ENCODE measurements at regions not wholly inside any gene's neighbourhood (a gene's known extent, or its start where the extent isn't known, plus 50 kb on each side); places are given as distances from the start of the nearest gene placed in this dataset.

DNA sequence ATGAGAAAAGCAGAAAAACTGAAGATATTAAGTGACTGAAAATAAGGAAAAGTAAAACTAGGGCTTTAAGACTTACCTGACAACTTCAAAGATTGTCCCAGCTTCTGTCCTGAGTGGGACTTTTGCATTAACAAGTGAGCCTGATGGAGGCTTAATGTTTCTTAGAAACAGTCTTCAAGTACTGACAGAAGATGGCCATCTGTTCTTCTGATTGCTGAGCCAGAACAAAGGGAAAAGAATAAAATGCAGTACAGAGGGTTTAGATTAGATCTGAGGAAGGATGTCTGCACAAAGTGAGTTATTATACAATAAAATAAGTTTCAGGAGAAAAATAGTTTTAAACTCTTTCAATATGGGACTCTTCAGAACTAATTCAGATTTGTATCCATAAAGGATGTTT is 500.7 kb downstream of the CETN3 start:
- Histone ChIP-seq H3K27ac (ENCODE audit: low read length) (no peak overlapping the region), H3K9me3 (ENCODE audit: control insufficient read depth, insufficient read depth, low read depth, low read length) (no peaks in the 10 kb centered on the region), H3K27me3 (ENCODE audit: control insufficient read depth, insufficient read depth, low read length) (no peaks in the 10 kb centered on the region), H3K4me1 (ENCODE audit: control insufficient read depth, insufficient read depth, low read length) (no peaks in the 10 kb centered on the region), H3K4me3 (ENCODE audit: low read depth in 2 of 2, low read length in 2 of 2) (no peak overlapping the region), H3K36me3 (ENCODE audit: control insufficient read depth, insufficient read depth, low read length) (no peaks in the 10 kb centered on the region)
- ChIA-PET CTCF (no interaction called here), POLR2A (no interaction called here)
- no peak for ATAC-seq
- in situ Hi-C loops (cut with HindIII; ENCODE audit: low pct_unique_long_range_greater_than_20kb, low sequenced_read_pairs) = no loop called here
- no TSS peak for BruUV-seq (replicated peaks)
- intact Hi-C loops (cut with micrococcal nuclease; ENCODE audit: unreplicated experiment) = no loop called here
- no peak for DNase-seq (ENCODE audit: low read depth, low spot score)
- no peak for TF ChIP-seq POLR2AphosphoS5 (IDR thresholded peaks at IDR 0.05; ENCODE audit: low read depth, low read length)
- no peak for TF ChIP-seq TCF7L2 (IDR thresholded peaks at IDR 0.05; ENCODE audit: low read depth, low read length)
- TF ChIP-seq, protein P1, sequence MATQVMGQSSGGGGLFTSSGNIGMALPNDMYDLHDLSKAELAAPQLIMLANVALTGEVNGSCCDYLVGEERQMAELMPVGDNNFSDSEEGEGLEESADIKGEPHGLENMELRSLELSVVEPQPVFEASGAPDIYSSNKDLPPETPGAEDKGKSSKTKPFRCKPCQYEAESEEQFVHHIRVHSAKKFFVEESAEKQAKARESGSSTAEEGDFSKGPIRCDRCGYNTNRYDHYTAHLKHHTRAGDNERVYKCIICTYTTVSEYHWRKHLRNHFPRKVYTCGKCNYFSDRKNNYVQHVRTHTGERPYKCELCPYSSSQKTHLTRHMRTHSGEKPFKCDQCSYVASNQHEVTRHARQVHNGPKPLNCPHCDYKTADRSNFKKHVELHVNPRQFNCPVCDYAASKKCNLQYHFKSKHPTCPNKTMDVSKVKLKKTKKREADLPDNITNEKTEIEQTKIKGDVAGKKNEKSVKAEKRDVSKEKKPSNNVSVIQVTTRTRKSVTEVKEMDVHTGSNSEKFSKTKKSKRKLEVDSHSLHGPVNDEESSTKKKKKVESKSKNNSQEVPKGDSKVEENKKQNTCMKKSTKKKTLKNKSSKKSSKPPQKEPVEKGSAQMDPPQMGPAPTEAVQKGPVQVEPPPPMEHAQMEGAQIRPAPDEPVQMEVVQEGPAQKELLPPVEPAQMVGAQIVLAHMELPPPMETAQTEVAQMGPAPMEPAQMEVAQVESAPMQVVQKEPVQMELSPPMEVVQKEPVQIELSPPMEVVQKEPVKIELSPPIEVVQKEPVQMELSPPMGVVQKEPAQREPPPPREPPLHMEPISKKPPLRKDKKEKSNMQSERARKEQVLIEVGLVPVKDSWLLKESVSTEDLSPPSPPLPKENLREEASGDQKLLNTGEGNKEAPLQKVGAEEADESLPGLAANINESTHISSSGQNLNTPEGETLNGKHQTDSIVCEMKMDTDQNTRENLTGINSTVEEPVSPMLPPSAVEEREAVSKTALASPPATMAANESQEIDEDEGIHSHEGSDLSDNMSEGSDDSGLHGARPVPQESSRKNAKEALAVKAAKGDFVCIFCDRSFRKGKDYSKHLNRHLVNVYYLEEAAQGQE (IDR thresholded peaks at IDR 0.05; ENCODE audit: insufficient read depth in 1 of 2, low read depth in 2 of 2, low read length in 1 of 2) = no peak
- TF ChIP-seq, protein P2, sequence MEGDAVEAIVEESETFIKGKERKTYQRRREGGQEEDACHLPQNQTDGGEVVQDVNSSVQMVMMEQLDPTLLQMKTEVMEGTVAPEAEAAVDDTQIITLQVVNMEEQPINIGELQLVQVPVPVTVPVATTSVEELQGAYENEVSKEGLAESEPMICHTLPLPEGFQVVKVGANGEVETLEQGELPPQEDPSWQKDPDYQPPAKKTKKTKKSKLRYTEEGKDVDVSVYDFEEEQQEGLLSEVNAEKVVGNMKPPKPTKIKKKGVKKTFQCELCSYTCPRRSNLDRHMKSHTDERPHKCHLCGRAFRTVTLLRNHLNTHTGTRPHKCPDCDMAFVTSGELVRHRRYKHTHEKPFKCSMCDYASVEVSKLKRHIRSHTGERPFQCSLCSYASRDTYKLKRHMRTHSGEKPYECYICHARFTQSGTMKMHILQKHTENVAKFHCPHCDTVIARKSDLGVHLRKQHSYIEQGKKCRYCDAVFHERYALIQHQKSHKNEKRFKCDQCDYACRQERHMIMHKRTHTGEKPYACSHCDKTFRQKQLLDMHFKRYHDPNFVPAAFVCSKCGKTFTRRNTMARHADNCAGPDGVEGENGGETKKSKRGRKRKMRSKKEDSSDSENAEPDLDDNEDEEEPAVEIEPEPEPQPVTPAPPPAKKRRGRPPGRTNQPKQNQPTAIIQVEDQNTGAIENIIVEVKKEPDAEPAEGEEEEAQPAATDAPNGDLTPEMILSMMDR (IDR thresholded peaks at IDR 0.05) = no peak
- no peak for TF ChIP-seq SIN3A (IDR thresholded peaks at IDR 0.05; ENCODE audit: borderline replicate concordance, insufficient read depth, low read depth, low read length)

DNA sequence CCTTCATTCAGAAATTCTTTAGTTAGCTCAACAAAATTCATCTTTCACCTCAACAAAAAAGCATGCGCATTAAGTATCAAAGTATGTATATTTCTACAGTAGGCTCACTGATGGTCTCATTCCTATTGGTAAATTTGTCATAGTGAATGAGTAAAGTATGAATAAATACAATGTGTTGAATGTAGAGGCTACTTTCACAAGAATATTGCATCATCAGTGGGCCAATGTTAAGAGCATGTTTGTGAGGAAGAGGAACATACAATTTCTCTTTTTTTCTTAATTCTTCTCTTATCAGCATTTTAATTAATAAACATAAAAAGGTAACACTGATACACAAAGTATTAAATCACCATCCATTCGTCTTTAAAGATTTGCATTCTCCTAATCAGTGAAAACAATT is 505.1 kb downstream of the CETN3 start:
- intact Hi-C loops (cut with micrococcal nuclease; ENCODE audit: unreplicated experiment) = no loop called here
- Histone ChIP-seq H3K4me3 (ENCODE audit: low read depth in 2 of 2, low read length in 2 of 2) (no peak overlapping the region), H3K9me3 (ENCODE audit: control insufficient read depth, insufficient read depth, low read depth, low read length) (no peaks in the 10 kb centered on the region), H3K36me3 (ENCODE audit: control insufficient read depth, insufficient read depth, low read length) (no peaks in the 10 kb centered on the region), H3K27ac (ENCODE audit: low read length) (no peak overlapping the region), H3K4me1 (ENCODE audit: control insufficient read depth, insufficient read depth, low read length) (no peaks in the 10 kb centered on the region), H3K27me3 (ENCODE audit: control insufficient read depth, insufficient read depth, low read length) (no peaks in the 10 kb centered on the region)
- DNase-seq (ENCODE audit: low read depth, low spot score) (no peak), ATAC-seq (no peak)
- TF ChIP-seq TCF7L2 (IDR thresholded peaks at IDR 0.05; ENCODE audit: low read depth, low read length) (no peak), POLR2AphosphoS5 (IDR thresholded peaks at IDR 0.05; ENCODE audit: low read depth, low read length) (no peak), SIN3A (IDR thresholded peaks at IDR 0.05; ENCODE audit: borderline replicate concordance, insufficient read depth, low read depth, low read length) (no peak)
- TF ChIP-seq, protein P1 (IDR thresholded peaks at IDR 0.05; ENCODE audit: insufficient read depth in 1 of 2, low read depth in 2 of 2, low read length in 1 of 2) = no peak
- TF ChIP-seq, protein P2 (IDR thresholded peaks at IDR 0.05) = no peak
- CTCF ChIA-PET = no interaction called here
- in situ Hi-C loops (cut with HindIII; ENCODE audit: low pct_unique_long_range_greater_than_20kb, low sequenced_read_pairs) = no loop called here
- BruUV-seq (replicated peaks) = no TSS peak
- POLR2A ChIA-PET = no interaction called here
